ENCODE measurements at regions not wholly inside any gene's neighbourhood (a gene's known extent, or its start where the extent isn't known, plus 50 kb on each side); places are given as distances from the start of the nearest gene placed in this dataset.

- H3K4me2 ChIP-seq (ENCODE audit: control insufficient read depth, extremely low read depth, insufficient read depth, low read depth, low read length): no peak overlapping the region
- no peak for TF ChIP-seq CTCF (optimal IDR thresholded peaks at IDR 0.05 in 1 of 3, IDR thresholded peaks at IDR 0.05 in 1 of 3, conservative IDR thresholded peaks at IDR 0.05 in 1 of 3; ENCODE audit: extremely low read depth in 1 of 3, insufficient read depth in 2 of 3, low read length in 3 of 3)
- no peak for TF ChIP-seq EZH2 (IDR thresholded peaks at IDR 0.05; ENCODE audit: low read length)
- H3K9me1 ChIP-seq (ENCODE audit: control insufficient read depth, extremely low read depth, insufficient read depth, low read length): no peaks in the 10 kb centered on the region
- no peaks in the 10 kb centered on the region for H3K4me1 ChIP-seq (ENCODE audit: control insufficient read depth, extremely low read depth, insufficient read depth, low read length)
- H3K9me3 ChIP-seq (ENCODE audit: control insufficient read depth, low read depth, low read length): no peaks in the 10 kb centered on the region
- no peaks in the 10 kb centered on the region for H3K79me2 ChIP-seq (ENCODE audit: control insufficient read depth, insufficient read depth, low read length)
- no peak overlapping the region for H3K4me3 ChIP-seq (ENCODE audit: control insufficient read depth in 2 of 3, extremely low read depth in 1 of 3, insufficient read depth in 2 of 3, low read depth in 1 of 3, low read length in 3 of 3)
- H3K27me3 ChIP-seq (ENCODE audit: control insufficient read depth, extremely low read depth, insufficient read depth, low read length): peaks cover 19% of the 10 kb centered on the region
- no peaks in the 10 kb centered on the region for H3K36me3 ChIP-seq (ENCODE audit: control insufficient read depth in 2 of 2, extremely low read depth in 1 of 2, insufficient read depth in 2 of 2, low read length in 2 of 2)
- no peak overlapping the region for H3K27ac ChIP-seq (ENCODE audit: control insufficient read depth, insufficient read depth, low read length)
- dilution Hi-C loops (cut with MboI; ENCODE audit: extremely low pct_ligation_motif_present, low sequenced_read_pairs): no loop called here
- FAIRE-seq (no peak), DNase-seq (ENCODE audit: low read depth, low spot score) (no peak)
- no peaks in the 10 kb centered on the region for H4K20me1 ChIP-seq (ENCODE audit: control insufficient read depth, extremely low read depth, insufficient read depth, low read length)
- H2AFZ ChIP-seq (ENCODE audit: control insufficient read depth, low read length): no peak overlapping the region
- no peak overlapping the region for H3K9ac ChIP-seq (ENCODE audit: control insufficient read depth, extremely low read depth, insufficient read depth, low read length)
Observed at GRCh38 chr1:230008721-230009120, 58.3 kb upstream of the GALNT2 start.

GRCh38 chr1:230009611-230010313, 57.3 kb upstream of the GALNT2 start:
- dilution Hi-C loops (cut with MboI; ENCODE audit: extremely low pct_ligation_motif_present, low sequenced_read_pairs): no loop called here
- Histone ChIP-seq H3K4me2 (ENCODE audit: control insufficient read depth, extremely low read depth, insufficient read depth, low read depth, low read length) (no peak overlapping the region), H3K9ac (ENCODE audit: control insufficient read depth, extremely low read depth, insufficient read depth, low read length) (no peak overlapping the region), H3K4me1 (ENCODE audit: control insufficient read depth, extremely low read depth, insufficient read depth, low read length) (no peaks in the 10 kb centered on the region), H3K27ac (ENCODE audit: control insufficient read depth, insufficient read depth, low read length) (no peak overlapping the region), H3K27me3 (ENCODE audit: control insufficient read depth, extremely low read depth, insufficient read depth, low read length) (peaks cover 16% of the 10 kb centered on the region), H3K9me1 (ENCODE audit: control insufficient read depth, extremely low read depth, insufficient read depth, low read length) (no peaks in the 10 kb centered on the region), H3K4me3 (ENCODE audit: control insufficient read depth in 2 of 3, extremely low read depth in 1 of 3, insufficient read depth in 2 of 3, low read depth in 1 of 3, low read length in 3 of 3) (no peak overlapping the region), H3K79me2 (ENCODE audit: control insufficient read depth, insufficient read depth, low read length) (no peaks in the 10 kb centered on the region), H3K9me3 (ENCODE audit: control insufficient read depth, low read depth, low read length) (no peaks in the 10 kb centered on the region), H2AFZ (ENCODE audit: control insufficient read depth, low read length) (no peak overlapping the region), H4K20me1 (ENCODE audit: control insufficient read depth, extremely low read depth, insufficient read depth, low read length) (no peaks in the 10 kb centered on the region), H3K36me3 (ENCODE audit: control insufficient read depth in 2 of 2, extremely low read depth in 1 of 2, insufficient read depth in 2 of 2, low read length in 2 of 2) (no peaks in the 10 kb centered on the region)
- FAIRE-seq (no peak), DNase-seq (ENCODE audit: low read depth, low spot score) (no peak)
- TF ChIP-seq EZH2 (IDR thresholded peaks at IDR 0.05; ENCODE audit: low read length) (no peak), CTCF (optimal IDR thresholded peaks at IDR 0.05 in 1 of 3, IDR thresholded peaks at IDR 0.05 in 1 of 3, conservative IDR thresholded peaks at IDR 0.05 in 1 of 3; ENCODE audit: extremely low read depth in 1 of 3, insufficient read depth in 2 of 3, low read length in 3 of 3) (no peak)

Measured in keratinocyte (primary cell).